ENCODE measurements at regions not wholly inside any gene's neighbourhood (a gene's known extent, or its start where the extent isn't known, plus 50 kb on each side); places are given as distances from the start of the nearest gene placed in this dataset.

- TF ChIP-seq CTCF (IDR thresholded peaks at IDR 0.05) = no peak
- Histone ChIP-seq H3K9ac (ENCODE audit: low read depth in 2 of 2, low read length in 2 of 2) (no peak overlapping the region), H3K4me3 (no peak overlapping the region), H3K36me3 (no peaks in the 10 kb centered on the region), H3K4me1 (peaks cover 6% of the 10 kb centered on the region), H3K27ac (no peak overlapping the region), H3K27me3 (no peaks in the 10 kb centered on the region), H3K9me3 (no peaks in the 10 kb centered on the region)
- DNase-seq = no peak
- intact Hi-C loops (cut with DNase I) = no loop called here
These were observed 58.5 kb downstream of the ARHGAP35 start for GRCh38 chr19:46919324-46919723.

- TF ChIP-seq CTCF (IDR thresholded peaks at IDR 0.05) = no peak
- Histone ChIP-seq H3K4me1 (peaks cover 14% of the 10 kb centered on the region), H3K9me3 (no peaks in the 10 kb centered on the region), H3K27ac (no peak overlapping the region), H3K36me3 (no peaks in the 10 kb centered on the region), H3K9ac (ENCODE audit: low read depth in 2 of 2, low read length in 2 of 2) (no peak overlapping the region), H3K4me3 (no peak overlapping the region), H3K27me3 (no peaks in the 10 kb centered on the region)
- DNase-seq = no peak
- intact Hi-C loops (cut with DNase I) = loop anchor here (10.0 kb wide), 1 partner anchor 56 kb away; the partner anchor contains the start of gene ARHGAP35
These were observed 59.6 kb downstream of the ARHGAP35 start for GRCh38 chr19:46920362-46920761.

- H3K4me1 ChIP-seq = peaks cover 15% of the 10 kb centered on the region
- H3K27me3 ChIP-seq = no peaks in the 10 kb centered on the region
- no peak overlapping the region for H3K27ac ChIP-seq
- intact Hi-C loops (cut with DNase I) = loop anchor here (10.0 kb wide), 1 partner anchor 56 kb away; the partner anchor contains the start of gene ARHGAP35
- no peak for DNase-seq
- no peaks in the 10 kb centered on the region for H3K36me3 ChIP-seq
- no peak for TF ChIP-seq CTCF (IDR thresholded peaks at IDR 0.05)
- H3K9ac ChIP-seq (ENCODE audit: low read depth in 2 of 2, low read length in 2 of 2) = no peak overlapping the region
- no peak overlapping the region for H3K4me3 ChIP-seq
- H3K9me3 ChIP-seq = no peaks in the 10 kb centered on the region
These were observed 60.3 kb downstream of the ARHGAP35 start for GRCh38 chr19:46921071-46921470.

GRCh38 chr19:46922465-46922864, 61.7 kb downstream of the ARHGAP35 start:
- intact Hi-C loops (cut with DNase I) = loop anchor here (10.0 kb wide), 1 partner anchor 58 kb away; the partner anchor contains the start of gene ARHGAP35
- no peak overlapping the region for H3K27ac ChIP-seq
- no peaks in the 10 kb centered on the region for H3K36me3 ChIP-seq

GRCh38 chr19:46924874-46925547, 64.2 kb downstream of the ARHGAP35 start:
- H3K27ac ChIP-seq = peak overlapping the region; percentile 74
- no peak overlapping the region for H3K4me3 ChIP-seq
- peaks cover 22% of the 10 kb centered on the region for H3K4me1 ChIP-seq
- TF ChIP-seq CTCF (IDR thresholded peaks at IDR 0.05) = no peak
- peak overlapping the region in 1 of 2 donors; percentile 64 for H3K9ac ChIP-seq (ENCODE audit: low read depth in 2 of 2, low read length in 2 of 2)
- no peaks in the 10 kb centered on the region for H3K36me3 ChIP-seq
- DNase-seq = peak; percentile 50
- intact Hi-C loops (cut with DNase I) = loop anchor here (10.0 kb wide), 1 partner anchor 60 kb away; the partner anchor contains the start of gene ARHGAP35
- no peaks in the 10 kb centered on the region for H3K9me3 ChIP-seq
- no peaks in the 10 kb centered on the region for H3K27me3 ChIP-seq

More at GRCh38 chr19:46922465-46922864, 61.7 kb downstream of the ARHGAP35 start:
- Histone ChIP-seq H3K9ac (ENCODE audit: low read depth in 2 of 2, low read length in 2 of 2) (no peak overlapping the region), H3K4me1 (peaks cover 20% of the 10 kb centered on the region), H3K9me3 (no peaks in the 10 kb centered on the region), H3K27me3 (no peaks in the 10 kb centered on the region), H3K4me3 (no peak overlapping the region)
- TF ChIP-seq CTCF (IDR thresholded peaks at IDR 0.05) = no peak
- DNase-seq = no peak
